Endothelial cell of umbilical vein (primary cell): ENCODE measurements at regions not wholly inside any gene's neighbourhood (a gene's known extent, or its start where the extent isn't known, plus 50 kb on each side); places are given as distances from the start of the nearest gene placed in this dataset.

Source experiments
- BruUV-seq: library from RNA; stranded (reverse); fragments of 400-500 nt; replicated peaks from 2 replicates; lab custom pipeline; 2021; lab: Mats Ljungman, UMichigan
- CTCF ChIA-PET: fragments of 300-600, 350-600 bp; sonication (Branson Sonifier 250); formaldehyde crosslinking; loops from one replicate; lab custom pipeline; 2021; ENCODE audit warnings: antibody characterized with exemption, inconsistent platforms; lab: Charles Lee
- POLR2A ChIA-PET: fragments of 300-600, 350-600 bp; sonication (Branson Sonifier 250); formaldehyde crosslinking; loops from one replicate; lab custom pipeline; 2021; ENCODE audit warnings: antibody characterized with exemption, inconsistent platforms; lab: Charles Lee
- DNase-seq: peaks from one replicate; pipeline ENCODE4 v3.0.0-alpha.2; 2011; ENCODE audit warnings: low read depth, low spot score
- FAIRE-seq: peaks from 2 replicates; lab custom pipeline; 2011; peaks lifted over from hg19 to GRCh38; lab: Jason Lieb, UNC
- H2AFZ ChIP-seq: 2 replicates; pipeline ENCODE4 v1.6.0; 2012; ENCODE audit warnings: low read depth, low read length, control low read depth, inconsistent platforms
- H3K27ac ChIP-seq: 2 replicates; pipeline ENCODE4 v1.5.1; 2011; ENCODE audit warnings: low read depth, mild to moderate bottlenecking, control low read depth, low read length, moderate library complexity; ENCODE audit not compliant: insufficient read depth
- H3K27me3 ChIP-seq, 2 experiments: 2 replicates each; pipeline versions ENCODE4 v1.6.0 to v1.6.1; 2011; ENCODE audit warnings: low read length in 2 of 2, mixed read lengths in 1 of 2; ENCODE audit not compliant: control insufficient read depth in 2 of 2, insufficient read depth in 2 of 2
- H3K36me3 ChIP-seq, 2 experiments: 2 replicates in 1 of 2; 3 replicates in 1 of 2; pipeline ENCODE4 v1.5.1; 2011; ENCODE audit warnings: low read length in 2 of 2, mild to moderate bottlenecking in 1 of 2, moderate library complexity in 1 of 2; ENCODE audit not compliant: control insufficient read depth in 2 of 2, insufficient read depth in 2 of 2; ENCODE audit errors: extremely low read depth in 1 of 2
- H3K4me1 ChIP-seq: 3 replicates; pipeline ENCODE4 v1.5.1; 2011; ENCODE audit warnings: mild to moderate bottlenecking, low read length; ENCODE audit not compliant: control insufficient read depth, insufficient read depth; ENCODE audit errors: extremely low read depth
- H3K4me2 ChIP-seq: 2 replicates; pipeline ENCODE4 v1.6.1; 2011; ENCODE audit warnings: low read length, control low read depth, mixed read lengths; ENCODE audit not compliant: insufficient read depth
- H3K4me3 ChIP-seq, 3 experiments: fragments of 200-600 bp in 1 of 3; sonication (generic), shearing (Covaris generic) in 1 of 3; replicated peaks in 1 of 3; 2 replicates each; pipeline ENCODE4 v1.5.1; 2011 to 2016; ENCODE audit warnings: control low read depth in 3 of 3, low read length in 3 of 3, mild to moderate bottlenecking in 2 of 3, inconsistent platforms in 1 of 3, low read depth in 1 of 3, moderate library complexity in 1 of 3; ENCODE audit not compliant: insufficient read depth in 1 of 3
- H3K79me2 ChIP-seq: 2 replicates; pipeline ENCODE4 v1.6.0; 2012; ENCODE audit warnings: low read length, inconsistent platforms; ENCODE audit not compliant: control insufficient read depth, insufficient read depth
- H3K9ac ChIP-seq: replicated peaks from 2 replicates; pipeline ENCODE3; 2011; ENCODE audit warnings: low read length, control low read depth; ENCODE audit not compliant: insufficient read depth; ENCODE audit errors: extremely low read depth
- H3K9me1 ChIP-seq: replicated peaks from 3 replicates; pipeline ENCODE4 v1.6.0; 2011; ENCODE audit warnings: mild to moderate bottlenecking, low read length; ENCODE audit not compliant: control insufficient read depth, insufficient read depth; ENCODE audit errors: extremely low read depth
- H3K9me3 ChIP-seq: replicated peaks from 2 replicates; pipeline ENCODE4 v1.5.1; 2012; ENCODE audit warnings: low read length, inconsistent platforms; ENCODE audit not compliant: control insufficient read depth, insufficient read depth
- H4K20me1 ChIP-seq: replicated peaks from 2 replicates; pipeline ENCODE3; 2011; ENCODE audit warnings: mild to moderate bottlenecking, low read length; ENCODE audit not compliant: control insufficient read depth, insufficient read depth; ENCODE audit errors: extremely low read depth
- EZH2 ChIP-seq: IDR thresholded peaks from 2 replicates; pipeline ENCODE4 v1.6.1; 2012; ENCODE audit warnings: borderline replicate concordance, low read depth, mild to moderate bottlenecking, moderate library complexity, low read length, inconsistent platforms; ENCODE audit not compliant: severe bottlenecking
- FOS ChIP-seq: IDR thresholded peaks from 2 replicates; pipeline ENCODE4 v1.6.1; 2011; ENCODE audit warnings: mild to moderate bottlenecking, low read length, moderate library complexity, borderline replicate concordance; ENCODE audit not compliant: insufficient read depth
- GATA2 ChIP-seq: IDR thresholded peaks from 2 replicates; pipeline ENCODE4 v1.7.0; 2011; ENCODE audit warnings: low read depth, mild to moderate bottlenecking, moderate library complexity, mixed read lengths, low read length; ENCODE audit not compliant: insufficient read length, insufficient read depth
- JUN ChIP-seq: IDR thresholded peaks from 2 replicates; pipeline ENCODE4 v1.6.1; 2011; ENCODE audit warnings: borderline replicate concordance, low read depth; ENCODE audit not compliant: insufficient read length, insufficient read depth
- MYC ChIP-seq: IDR thresholded peaks from one replicate; pipeline ENCODE4 v1.6.1; 2011; ENCODE audit warnings: mild to moderate bottlenecking, low read depth, low read length
- POLR2A ChIP-seq: IDR thresholded peaks from 2 replicates; pipeline ENCODE4 v1.6.1; 2012; ENCODE audit warnings: low read depth, mild to moderate bottlenecking, control low read depth, low read length
- POLR2AphosphoS5 ChIP-seq: IDR thresholded peaks from 2 replicates; pipeline ENCODE4 v1.6.1; 2012; ENCODE audit warnings: low read depth, mild to moderate bottlenecking, control low read depth, low read length, moderate library complexity; ENCODE audit not compliant: insufficient read depth
- dilution Hi-C: fragments of 300-500 bp; cut with MboI; formaldehyde crosslinking; loops from one replicate; pipeline ENCODE4 v1.15.0; 2019; ENCODE audit warnings: low sequenced_read_pairs; ENCODE audit not compliant: extremely low pct_ligation_motif_present
- intact Hi-C: fragments of 100-400 bp; cut with micrococcal nuclease; formaldehyde crosslinking; loops from one replicate; pipeline ENCODE4 v1.10.0; 2022
- TF ChIP-seq, protein P1 (sequence below), 2 donors: IDR thresholded peaks; 1 replicate in 1 of 2; 2 replicates in 1 of 2; pipeline ENCODE4 v1.5.1; 2011; ENCODE audit warnings: low read length in 2 of 2, mild to moderate bottlenecking in 2 of 2, moderate library complexity in 2 of 2, control low read depth in 1 of 2, inconsistent platforms in 1 of 2, low read depth in 1 of 2; ENCODE audit not compliant: insufficient read depth in 1 of 2; ENCODE audit errors: extremely low read depth in 1 of 2
- TF ChIP-seq, protein P2 (sequence below): IDR thresholded peaks from 2 replicates; pipeline ENCODE4 v1.6.1; 2011; ENCODE audit not compliant: insufficient read depth, insufficient read length

DNA sequence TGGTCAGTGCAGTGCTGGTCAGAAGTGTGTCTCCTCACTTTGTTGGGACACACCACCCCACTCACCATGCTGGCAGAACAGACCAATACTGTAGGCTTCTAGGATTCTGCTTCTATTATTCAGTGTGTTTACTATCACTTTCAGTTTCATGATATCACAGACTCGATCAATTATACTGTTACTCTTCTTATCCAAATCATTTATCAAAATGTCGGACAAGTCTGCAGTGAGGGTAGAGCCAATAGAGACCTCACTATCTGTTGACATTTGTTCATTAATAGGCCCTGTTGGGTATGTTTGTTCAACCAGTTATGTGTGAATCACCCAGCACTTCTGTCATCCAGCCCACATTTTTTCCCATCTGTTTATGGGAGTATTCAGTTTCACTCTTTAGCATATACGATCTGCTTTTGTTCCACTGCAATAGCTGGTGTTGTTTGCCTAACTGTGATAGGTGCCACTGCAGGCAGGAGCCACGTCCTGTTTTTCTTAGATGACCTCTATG, 140.1 kb downstream of the NRN1 start:
- Histone ChIP-seq H3K27ac (no peak overlapping the region), H4K20me1 (no peaks in the 10 kb centered on the region), H3K79me2 (no peaks in the 10 kb centered on the region), H3K9ac (no peak overlapping the region), H3K4me1 (no peaks in the 10 kb centered on the region), H3K36me3 (no peaks in the 10 kb centered on the region), H3K9me3 (no peaks in the 10 kb centered on the region), H2AFZ (no peak overlapping the region), H3K27me3 (no peaks in the 10 kb centered on the region), H3K4me2 (no peak overlapping the region), H3K9me1 (no peaks in the 10 kb centered on the region), H3K4me3 (no peak overlapping the region)
- intact Hi-C loops (no loop called here), dilution Hi-C loops (no loop called here)
- CTCF ChIA-PET, result no interaction called here
- BruUV-seq, result no TSS peak
- FAIRE-seq (no peak), DNase-seq (peak; percentile 32)
- TF ChIP-seq EZH2 (no peak), GATA2 (no peak), POLR2A (no peak), MYC (no peak), JUN (no peak)
- POLR2A ChIA-PET, result no interaction called here

DNA sequence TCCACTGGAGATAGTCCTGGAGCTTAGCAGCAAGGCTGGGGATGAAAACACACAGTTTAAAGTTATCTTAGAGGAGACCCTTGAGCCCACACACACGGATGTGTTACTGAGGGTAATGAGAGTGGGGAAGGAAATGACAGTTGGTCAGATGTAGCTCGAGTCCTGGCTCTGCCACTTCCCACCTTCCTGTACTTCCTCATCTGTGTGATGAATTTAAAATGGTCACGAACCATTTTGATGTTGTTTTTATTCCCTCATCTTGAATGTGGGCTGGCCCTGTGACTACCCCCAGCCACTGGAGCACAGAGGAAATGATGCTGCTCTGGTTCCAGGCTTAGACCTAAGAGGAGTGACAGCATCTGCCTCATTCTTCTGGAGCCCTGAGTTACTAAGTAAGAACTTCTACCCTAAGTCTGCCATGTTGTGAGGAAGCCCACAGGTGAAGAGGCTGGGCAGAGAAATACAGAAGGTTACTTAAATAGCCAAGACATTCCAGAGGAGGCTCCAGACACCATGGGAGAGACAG, 141.2 kb downstream of the NRN1 start:
- no peak overlapping the region for H3K4me2 ChIP-seq
- H3K9me3 ChIP-seq, result no peaks in the 10 kb centered on the region
- DNase-seq, result no peak
- ChIA-PET POLR2A (no interaction called here), CTCF (no interaction called here)
- BruUV-seq, result no TSS peak
- H3K36me3 ChIP-seq, result no peaks in the 10 kb centered on the region
- intact Hi-C loops (no loop called here), dilution Hi-C loops (no loop called here)
- no peaks in the 10 kb centered on the region for H4K20me1 ChIP-seq
- FAIRE-seq, result no peak
- no peak overlapping the region for H2AFZ ChIP-seq
- no peaks in the 10 kb centered on the region for H3K27me3 ChIP-seq
- no peak overlapping the region for H3K9ac ChIP-seq
- TF ChIP-seq POLR2AphosphoS5 (no peak), GATA2 (no peak), MYC (no peak), JUN (no peak), EZH2 (no peak), POLR2A (no peak), FOS (no peak)
- TF ChIP-seq, protein P1, sequence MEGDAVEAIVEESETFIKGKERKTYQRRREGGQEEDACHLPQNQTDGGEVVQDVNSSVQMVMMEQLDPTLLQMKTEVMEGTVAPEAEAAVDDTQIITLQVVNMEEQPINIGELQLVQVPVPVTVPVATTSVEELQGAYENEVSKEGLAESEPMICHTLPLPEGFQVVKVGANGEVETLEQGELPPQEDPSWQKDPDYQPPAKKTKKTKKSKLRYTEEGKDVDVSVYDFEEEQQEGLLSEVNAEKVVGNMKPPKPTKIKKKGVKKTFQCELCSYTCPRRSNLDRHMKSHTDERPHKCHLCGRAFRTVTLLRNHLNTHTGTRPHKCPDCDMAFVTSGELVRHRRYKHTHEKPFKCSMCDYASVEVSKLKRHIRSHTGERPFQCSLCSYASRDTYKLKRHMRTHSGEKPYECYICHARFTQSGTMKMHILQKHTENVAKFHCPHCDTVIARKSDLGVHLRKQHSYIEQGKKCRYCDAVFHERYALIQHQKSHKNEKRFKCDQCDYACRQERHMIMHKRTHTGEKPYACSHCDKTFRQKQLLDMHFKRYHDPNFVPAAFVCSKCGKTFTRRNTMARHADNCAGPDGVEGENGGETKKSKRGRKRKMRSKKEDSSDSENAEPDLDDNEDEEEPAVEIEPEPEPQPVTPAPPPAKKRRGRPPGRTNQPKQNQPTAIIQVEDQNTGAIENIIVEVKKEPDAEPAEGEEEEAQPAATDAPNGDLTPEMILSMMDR (IDR thresholded peaks at IDR 0.05; ENCODE audit: extremely low read depth in 1 of 2, insufficient read depth in 1 of 2, low read depth in 1 of 2, low read length in 2 of 2), result no peak
- TF ChIP-seq, protein P2, sequence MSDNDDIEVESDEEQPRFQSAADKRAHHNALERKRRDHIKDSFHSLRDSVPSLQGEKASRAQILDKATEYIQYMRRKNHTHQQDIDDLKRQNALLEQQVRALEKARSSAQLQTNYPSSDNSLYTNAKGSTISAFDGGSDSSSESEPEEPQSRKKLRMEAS, result no peak
- H3K4me1 ChIP-seq, result no peaks in the 10 kb centered on the region
- no peaks in the 10 kb centered on the region for H3K9me1 ChIP-seq
- H3K4me3 ChIP-seq, result no peak overlapping the region
- no peak overlapping the region for H3K27ac ChIP-seq
- no peaks in the 10 kb centered on the region for H3K79me2 ChIP-seq
